IPS-15b (cell line): ENCODE measurements at regions not wholly inside any gene's neighbourhood (a gene's known extent, or its start where the extent isn't known, plus 50 kb on each side); places are given as distances from the start of the nearest gene placed in this dataset.
"Not testable (repeated sequence)": the region's sequence is repeated elsewhere in the genome, so short reads cannot be mapped to it uniquely, and the experiment has no call there.

Experiments used
- H3K27me3 ChIP-seq: one replicate; pipeline ENCODE4 v1.6.1; 2013; ENCODE audit warnings: low read length; ENCODE audit not compliant: control insufficient read depth, insufficient read depth
- H3K36me3 ChIP-seq: one replicate; pipeline ENCODE4 v1.6.1; 2013; ENCODE audit warnings: low read length; ENCODE audit not compliant: control insufficient read depth, insufficient read depth
- H3K4me1 ChIP-seq: one replicate; pipeline ENCODE4 v1.6.1; 2013; ENCODE audit warnings: mild to moderate bottlenecking, low read length; ENCODE audit not compliant: control insufficient read depth, insufficient read depth
- H3K4me3 ChIP-seq: one replicate; pipeline ENCODE4 v1.5.1; 2013; ENCODE audit warnings: low read depth, low read length
- H3K9ac ChIP-seq: one replicate; pipeline ENCODE4 v1.6.1; 2013; ENCODE audit warnings: low read depth, mild to moderate bottlenecking, low read length
- H3K9me3 ChIP-seq: one replicate; pipeline ENCODE4 v1.6.1; 2013; ENCODE audit warnings: mild to moderate bottlenecking, low read length; ENCODE audit not compliant: control insufficient read depth, insufficient read depth

DNA sequence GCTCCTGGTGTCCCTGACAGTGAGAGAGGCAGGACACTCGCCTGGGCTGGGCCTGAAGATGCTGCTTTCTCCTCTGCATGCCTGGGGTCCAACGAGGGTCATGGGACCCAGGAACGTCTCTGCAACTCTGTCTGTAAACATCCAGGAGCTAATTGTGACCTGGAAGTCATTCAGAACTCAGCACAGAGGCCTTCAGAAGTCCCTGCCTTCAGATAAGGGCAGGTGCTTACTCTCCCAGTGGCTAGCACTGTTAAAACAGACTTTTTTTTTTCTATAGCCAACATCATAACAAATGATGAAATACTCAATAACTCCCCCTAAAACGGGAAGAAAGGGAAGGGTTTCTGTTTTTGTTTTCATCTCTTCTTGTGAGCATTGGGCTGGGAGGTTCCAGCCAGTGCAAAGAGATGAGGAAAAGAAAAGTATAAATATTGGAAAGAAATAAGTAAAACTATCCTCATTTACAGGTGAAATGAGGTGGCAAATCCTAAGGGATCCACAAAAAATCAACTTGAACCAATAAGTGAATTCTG lies 118.3 kb upstream of the FAM20C start:
- not testable (repeated sequence) for H3K27me3 ChIP-seq, H3K4me1 ChIP-seq, H3K36me3 ChIP-seq, H3K9ac ChIP-seq, H3K9me3 ChIP-seq, H3K4me3 ChIP-seq

DNA sequence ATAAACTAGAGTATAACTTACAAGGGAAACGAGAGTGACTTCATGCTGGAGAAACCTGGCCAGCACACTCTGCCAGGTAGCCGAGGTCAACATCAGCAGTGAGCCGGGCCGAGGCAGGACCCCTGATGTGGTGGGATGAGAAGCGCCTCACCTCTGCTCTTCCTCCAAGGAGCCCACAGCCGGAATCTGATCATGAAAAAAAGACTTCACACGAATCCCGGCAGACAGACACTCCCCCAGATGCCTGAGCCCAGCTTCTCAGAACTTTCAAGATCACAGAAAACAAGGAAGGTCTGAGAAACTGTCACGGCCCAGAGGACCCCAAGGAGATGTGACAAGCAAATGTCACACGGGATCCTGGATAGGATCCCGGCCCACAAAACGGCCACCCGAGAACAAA lies 116.9 kb upstream of the FAM20C start:
- H3K9ac ChIP-seq, H3K27me3 ChIP-seq, H3K4me1 ChIP-seq, H3K4me3 ChIP-seq, H3K9me3 ChIP-seq, H3K36me3 ChIP-seq: not testable (repeated sequence)

DNA sequence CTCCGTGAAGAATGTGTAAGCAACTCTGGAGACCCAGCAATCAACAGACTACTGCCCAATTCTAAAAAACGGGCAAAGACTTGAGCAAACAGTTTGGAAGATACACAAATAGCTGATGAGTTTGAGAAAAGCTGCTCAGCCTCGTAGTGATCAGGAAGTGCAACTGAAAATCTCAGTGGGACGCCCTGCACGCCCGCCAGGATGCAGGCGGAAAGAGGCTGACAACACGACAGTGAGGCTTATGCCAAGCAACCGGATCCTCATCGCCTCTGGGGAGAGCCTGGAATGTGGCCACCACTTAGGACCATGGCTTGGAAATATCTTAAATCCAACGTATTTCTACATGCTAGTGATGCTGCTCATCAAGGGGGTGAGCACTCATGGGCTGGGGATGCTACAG lies 116.2 kb upstream of the FAM20C start:
- not testable (repeated sequence) for H3K36me3 ChIP-seq, H3K4me1 ChIP-seq, H3K9ac ChIP-seq, H3K9me3 ChIP-seq, H3K27me3 ChIP-seq, H3K4me3 ChIP-seq

DNA sequence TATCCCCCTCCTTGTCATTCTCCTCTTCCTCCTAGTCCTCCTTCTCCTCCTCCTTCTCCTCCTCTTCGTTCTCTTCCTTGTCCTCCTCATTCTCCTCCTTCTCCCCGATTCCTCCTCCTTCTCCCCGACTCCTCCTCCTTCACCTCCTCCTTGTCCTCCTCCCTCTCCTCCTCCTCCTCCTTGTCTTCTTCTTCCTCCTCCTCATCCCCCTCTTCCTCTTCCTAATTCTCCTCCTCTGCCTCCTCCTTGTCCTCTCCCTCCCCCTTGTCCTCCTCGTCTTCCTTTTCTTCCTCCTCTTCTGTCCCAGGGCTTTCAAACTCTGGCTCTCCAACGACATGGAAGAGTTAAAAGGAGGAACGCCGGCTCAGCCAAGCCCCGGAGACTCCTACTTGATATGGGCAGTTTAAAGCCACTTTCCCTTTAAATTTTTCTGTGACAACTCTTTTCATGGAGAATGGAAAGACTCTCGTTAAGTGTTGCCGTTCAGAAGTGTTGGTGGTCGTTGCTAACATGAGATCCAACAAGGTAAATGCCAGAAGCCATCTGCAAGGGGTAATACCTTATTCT lies 115.5 kb upstream of the FAM20C start:
- H3K4me1 ChIP-seq, H3K36me3 ChIP-seq, H3K9me3 ChIP-seq, H3K9ac ChIP-seq, H3K4me3 ChIP-seq, H3K27me3 ChIP-seq: not testable (repeated sequence)

DNA sequence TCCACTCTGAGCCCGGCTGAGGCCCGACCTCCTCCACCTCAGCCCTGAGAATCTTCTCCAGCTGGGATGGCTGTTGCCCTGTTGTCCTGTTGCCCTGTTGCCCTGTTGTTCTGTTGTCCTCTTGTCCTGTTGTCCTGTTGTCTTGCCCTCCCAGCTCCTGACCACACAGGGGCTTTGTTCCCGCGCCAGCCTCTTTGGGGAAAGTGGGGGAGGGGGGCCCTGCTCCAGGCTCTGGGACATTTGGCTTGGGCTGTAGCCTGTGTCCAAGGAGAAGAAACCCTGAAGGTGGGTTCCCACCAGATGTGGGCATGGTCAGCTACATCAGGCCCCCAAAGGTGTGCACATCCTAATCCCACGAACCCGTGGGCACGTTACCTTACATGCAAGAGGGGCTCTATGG lies 113.5 kb upstream of the FAM20C start:
- not testable (repeated sequence) for H3K9ac ChIP-seq, H3K4me1 ChIP-seq, H3K9me3 ChIP-seq, H3K36me3 ChIP-seq, H3K27me3 ChIP-seq, H3K4me3 ChIP-seq

DNA sequence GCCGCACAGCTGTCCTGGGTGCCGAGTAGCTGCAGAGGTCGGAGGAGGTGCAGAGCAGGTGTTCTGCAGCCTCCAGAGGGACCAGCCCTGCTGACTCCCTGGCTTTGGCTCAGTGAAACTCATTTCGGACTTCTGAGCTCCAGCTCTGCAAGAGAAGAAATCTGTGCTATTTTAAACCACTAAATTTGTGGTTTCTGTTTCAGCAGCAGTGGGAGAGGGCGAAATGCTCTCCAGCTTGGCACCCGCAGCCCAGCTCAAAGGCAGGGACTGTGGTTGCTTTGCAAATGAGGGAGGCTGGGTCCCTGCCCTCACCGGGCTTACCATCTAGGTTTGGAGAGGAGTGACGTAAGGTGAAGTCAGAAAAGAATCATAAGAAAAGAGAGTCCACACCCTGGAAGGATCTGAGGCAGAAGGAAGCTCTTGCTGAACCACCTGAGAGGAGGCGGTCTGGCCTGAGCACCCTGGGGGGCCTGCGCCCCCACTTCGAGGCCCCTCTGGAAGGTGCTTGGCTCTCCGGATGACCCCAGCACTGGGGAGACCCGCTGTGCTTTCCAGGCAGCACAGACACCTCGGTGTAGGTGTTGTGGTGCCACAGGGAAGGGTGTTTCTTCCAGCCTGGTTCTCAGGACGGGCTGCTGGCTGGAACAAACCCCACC lies 112.8 kb upstream of the FAM20C start:
- not testable (repeated sequence) for H3K36me3 ChIP-seq, H3K27me3 ChIP-seq, H3K4me1 ChIP-seq, H3K4me3 ChIP-seq, H3K9me3 ChIP-seq, H3K9ac ChIP-seq

DNA sequence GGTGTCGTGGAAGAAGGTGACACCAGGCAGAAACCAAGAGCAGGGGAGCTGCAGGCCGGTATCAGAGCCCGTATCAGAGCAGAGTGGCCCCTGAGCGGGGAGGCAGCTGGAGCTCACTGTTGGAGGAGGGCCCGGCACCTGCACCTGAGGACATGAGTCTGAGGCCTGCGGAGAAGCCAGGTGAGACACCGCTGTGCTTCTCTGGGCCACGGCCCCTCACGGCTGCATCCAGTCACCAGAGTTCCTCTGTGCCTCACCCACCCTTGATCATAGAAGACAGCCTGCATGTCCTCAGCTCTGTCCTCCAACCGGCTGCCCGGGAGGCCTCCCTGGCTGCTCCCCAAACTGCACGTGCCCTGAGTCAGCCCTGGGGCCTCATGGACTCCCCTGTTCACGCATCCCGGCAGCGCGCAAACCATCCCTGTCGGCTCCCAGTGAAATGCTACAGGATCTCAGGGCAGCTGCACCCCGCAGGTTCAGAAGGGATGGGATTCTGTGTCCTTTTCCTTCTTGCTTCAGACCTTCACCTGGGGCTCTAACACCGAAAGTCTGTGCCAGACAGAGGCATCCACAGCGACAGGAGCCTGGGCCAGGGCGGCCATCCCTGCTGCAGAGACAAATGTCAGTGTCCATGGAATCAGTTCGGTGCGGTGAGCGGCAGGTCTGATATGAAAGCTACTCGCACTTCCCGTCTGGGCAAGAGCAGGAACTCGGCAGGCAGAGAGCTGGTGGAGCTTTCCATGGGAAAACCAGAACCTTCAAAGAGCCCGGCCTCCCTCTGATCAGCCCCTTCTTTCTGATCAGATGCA lies 111.9 kb upstream of the FAM20C start:
- Histone ChIP-seq H3K4me1 (no peaks in the 10 kb centered on the region), H3K27me3 (no peaks in the 10 kb centered on the region), H3K4me3 (no peak overlapping the region), H3K9me3 (no peaks in the 10 kb centered on the region), H3K9ac (no peak overlapping the region), H3K36me3 (no peaks in the 10 kb centered on the region)

DNA sequence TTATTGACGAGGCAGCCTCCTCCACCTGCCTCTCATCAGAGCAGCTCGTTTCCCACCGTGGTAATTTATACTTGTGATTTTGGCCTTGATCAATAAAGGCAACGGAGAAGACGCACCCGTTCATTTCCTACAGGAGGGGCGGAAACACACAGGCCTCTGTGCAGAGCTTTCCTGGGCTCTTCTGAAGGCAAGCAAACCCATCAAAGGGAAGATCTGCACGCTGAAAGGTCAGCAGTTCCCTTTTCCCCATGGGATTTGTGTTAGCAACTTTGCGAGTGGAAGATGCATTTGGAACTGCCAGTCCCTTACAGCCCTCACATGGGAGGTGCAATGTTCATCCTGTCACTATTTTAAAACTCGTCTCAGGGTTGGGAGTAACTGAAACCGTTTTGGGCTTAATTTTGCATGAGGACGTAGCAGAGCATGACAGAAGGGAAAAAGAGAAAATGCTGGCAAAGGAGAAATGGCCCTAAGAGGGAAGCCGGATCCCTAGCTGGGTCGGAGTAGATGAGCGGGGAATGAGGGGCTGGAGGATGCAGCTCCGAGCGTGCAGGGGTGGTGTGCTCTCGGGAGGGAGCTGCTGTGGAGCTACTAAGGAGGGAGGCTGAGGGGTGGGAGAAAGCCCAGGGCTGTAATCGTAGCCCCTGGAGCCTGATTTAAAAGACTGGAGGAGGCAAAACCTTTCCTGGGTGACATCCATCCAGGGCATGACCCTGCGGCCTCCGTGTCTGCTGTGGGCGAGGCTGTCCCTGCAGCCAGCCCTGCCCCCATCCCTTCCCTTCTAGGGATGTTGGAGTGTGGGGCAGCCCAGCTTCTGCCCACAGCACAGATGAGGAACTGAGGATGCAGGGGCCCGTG lies 111.1 kb upstream of the FAM20C start:
- no peaks in the 10 kb centered on the region for H3K36me3 ChIP-seq
- no peaks in the 10 kb centered on the region for H3K9me3 ChIP-seq
- H3K27me3 ChIP-seq = no peaks in the 10 kb centered on the region
- no peak overlapping the region for H3K9ac ChIP-seq
- no peaks in the 10 kb centered on the region for H3K4me1 ChIP-seq
- H3K4me3 ChIP-seq = no peak overlapping the region

DNA sequence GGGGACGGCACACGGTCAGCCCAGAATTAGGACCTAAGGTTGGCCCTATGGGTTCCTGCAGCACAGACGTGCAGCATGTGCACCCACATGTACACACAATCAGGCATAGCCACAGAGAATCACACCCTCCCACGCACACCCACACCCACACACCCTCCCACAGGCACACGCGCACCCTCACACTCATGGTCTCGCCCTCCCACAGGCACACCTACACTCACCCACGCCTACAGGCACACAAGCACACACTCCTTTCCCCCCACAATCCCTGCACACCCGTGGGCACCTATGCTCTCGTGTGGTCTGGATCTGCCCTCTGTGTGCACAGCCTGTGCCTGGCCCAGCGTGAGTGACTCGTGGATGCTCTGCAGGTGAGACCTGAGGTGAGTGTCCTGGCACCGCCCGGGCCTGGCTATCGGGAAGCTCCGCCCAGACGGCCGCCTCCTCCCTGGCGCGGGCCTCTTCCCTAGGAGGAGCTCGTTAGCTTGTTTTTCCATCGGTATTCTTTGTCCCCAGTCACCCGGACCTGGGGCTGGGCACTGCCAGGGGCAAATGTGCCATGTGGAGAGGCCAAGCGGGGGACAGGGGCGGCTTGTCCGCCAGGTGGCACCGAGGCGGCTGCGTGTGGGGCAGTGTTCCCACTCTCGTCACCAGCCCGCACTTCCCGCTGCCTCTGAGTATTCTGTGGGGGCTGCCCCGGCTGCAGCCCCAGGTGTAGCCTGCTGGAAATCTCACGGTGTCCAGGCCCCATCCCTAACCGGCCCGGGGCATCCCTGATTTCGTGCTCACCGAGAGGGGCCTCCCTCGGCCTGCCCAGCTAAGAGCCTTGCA lies 110.2 kb upstream of the FAM20C start:
- H3K27me3 ChIP-seq = no peaks in the 10 kb centered on the region
- no peaks in the 10 kb centered on the region for H3K9me3 ChIP-seq
- H3K36me3 ChIP-seq = no peaks in the 10 kb centered on the region
- no peaks in the 10 kb centered on the region for H3K4me1 ChIP-seq
- H3K9ac ChIP-seq = no peak overlapping the region
- no peak overlapping the region for H3K4me3 ChIP-seq

DNA sequence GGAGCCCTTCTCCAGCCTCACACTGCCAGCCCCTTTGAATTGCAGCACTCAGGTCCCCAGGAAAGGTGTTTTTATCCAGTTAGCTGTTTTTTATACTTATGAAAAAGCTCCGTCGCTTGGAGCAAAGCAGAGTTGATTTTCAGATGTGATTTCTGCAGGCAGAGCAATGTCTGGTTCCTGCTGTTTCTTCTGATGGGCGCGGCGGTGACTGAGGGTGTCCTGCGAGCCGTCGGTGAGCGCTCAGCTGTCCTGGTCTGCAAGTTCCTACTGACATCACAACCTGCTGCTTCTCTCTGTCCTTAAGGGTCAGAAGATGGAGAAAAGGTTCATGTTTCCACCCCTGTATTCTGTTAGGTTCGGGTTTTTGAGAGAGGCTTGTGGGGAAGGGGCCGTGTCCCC lies 109.6 kb upstream of the FAM20C start:
- Histone ChIP-seq H3K9ac (no peak overlapping the region), H3K4me1 (no peaks in the 10 kb centered on the region), H3K9me3 (no peaks in the 10 kb centered on the region), H3K27me3 (no peaks in the 10 kb centered on the region), H3K4me3 (no peak overlapping the region), H3K36me3 (no peaks in the 10 kb centered on the region)

DNA sequence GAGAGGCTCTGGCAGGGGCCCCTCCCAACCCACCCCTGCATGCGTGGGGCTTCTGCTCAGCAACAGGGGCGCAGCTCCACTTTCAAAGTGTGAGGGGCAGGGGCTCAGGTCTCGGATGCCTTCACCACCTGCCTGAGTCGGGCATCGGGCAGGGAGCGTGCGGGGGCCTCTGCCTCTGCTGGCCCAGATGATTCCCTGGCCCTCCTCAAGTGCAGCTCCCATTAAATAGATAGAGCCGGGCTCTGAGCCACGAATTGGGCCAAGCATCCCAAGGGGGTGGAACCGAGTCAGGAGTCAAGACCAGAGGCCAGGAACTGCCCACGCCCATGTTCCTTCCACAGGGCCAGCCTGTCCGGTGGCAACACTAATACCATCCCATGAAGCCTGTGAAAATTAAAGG lies 108.9 kb upstream of the FAM20C start:
- Histone ChIP-seq H3K9me3 (no peaks in the 10 kb centered on the region), H3K9ac (no peak overlapping the region), H3K27me3 (no peaks in the 10 kb centered on the region), H3K4me1 (no peaks in the 10 kb centered on the region), H3K36me3 (no peaks in the 10 kb centered on the region), H3K4me3 (no peak overlapping the region)
